Epidermal melanocyte (primary cell): ENCODE measurements at regions not wholly inside any gene's neighbourhood (a gene's known extent, or its start where the extent isn't known, plus 50 kb on each side); places are given as distances from the start of the nearest gene placed in this dataset.
"Not testable (repeated sequence)": the region's sequence is repeated elsewhere in the genome, so short reads cannot be mapped to it uniquely, and the experiment has no call there.

Experiments
- DNase-seq: peaks from one replicate; pipeline ENCODE4 v3.0.0; 2011; ENCODE audit warnings: low spot score; ENCODE audit not compliant: insufficient read length

GRCh38 chr12:89791286-89791685 lies 82.6 kb upstream of the ATP2B1 start:
- no peak for DNase-seq

GRCh38 chr12:89789862-89790261 lies 81.2 kb upstream of the ATP2B1 start:
- DNase-seq: no peak

- no peak for DNase-seq
Measured at GRCh38 chr12:89787763-89788162, 79.1 kb upstream of the ATP2B1 start.

- DNase-seq: no peak
Measured at GRCh38 chr12:89786177-89786810, 77.7 kb upstream of the ATP2B1 start.

GRCh38 chr12:89783359-89784060 lies 74.9 kb upstream of the ATP2B1 start:
- DNase-seq: no peak

- DNase-seq: no peak
Measured at GRCh38 chr12:89782807-89783206, 74.2 kb upstream of the ATP2B1 start.

- DNase-seq: no peak
Measured at GRCh38 chr12:89781946-89782550, 73.4 kb upstream of the ATP2B1 start.

- no peak for DNase-seq
Measured at GRCh38 chr12:89781156-89781555, 72.5 kb upstream of the ATP2B1 start.

- no peak for DNase-seq
Measured at GRCh38 chr12:89779090-89779489, 70.5 kb upstream of the ATP2B1 start.

GRCh38 chr12:89777733-89778379 lies 69.2 kb upstream of the ATP2B1 start:
- no peak for DNase-seq

GRCh38 chr12:89775986-89776365 lies 67.3 kb upstream of the ATP2B1 start:
- DNase-seq: no peak

GRCh38 chr12:89775063-89775985 lies 66.7 kb upstream of the ATP2B1 start:
- no peak for DNase-seq

- DNase-seq: no peak
Measured at GRCh38 chr12:89774645-89775044, 66.0 kb upstream of the ATP2B1 start.

GRCh38 chr12:89770391-89770790 lies 61.8 kb upstream of the ATP2B1 start:
- no peak for DNase-seq

GRCh38 chr12:89769483-89769818 lies 60.8 kb upstream of the ATP2B1 start:
- DNase-seq: no peak

- no peak for DNase-seq
Measured at GRCh38 chr12:89768586-89769482, 60.2 kb upstream of the ATP2B1 start.

- no peak for DNase-seq
Measured at GRCh38 chr12:89765959-89766824, 57.6 kb upstream of the ATP2B1 start.

GRCh38 chr12:89764164-89764563 lies 55.5 kb upstream of the ATP2B1 start:
- DNase-seq: not testable (repeated sequence)

- no peak for DNase-seq
Measured at GRCh38 chr12:89762498-89763170, 54.0 kb upstream of the ATP2B1 start.
